ENCODE measurements at regions not wholly inside any gene's neighbourhood (a gene's known extent, or its start where the extent isn't known, plus 50 kb on each side); places are given as distances from the start of the nearest gene placed in this dataset.

- Mint-ChIP-seq H3K36me3 (ENCODE audit: insufficient read depth, unreplicated experiment) (no peaks in the 10 kb centered on the region), H3K4me3 (ENCODE audit: low read depth, unreplicated experiment) (no peak overlapping the region), H3K4me1 (ENCODE audit: low read depth, unreplicated experiment) (no peaks in the 10 kb centered on the region), H3K27me3 (ENCODE audit: unreplicated experiment) (no peaks in the 10 kb centered on the region), H3K27ac (ENCODE audit: unreplicated experiment) (no peak overlapping the region), H3K9me3 (ENCODE audit: low read depth, unreplicated experiment) (no peaks in the 10 kb centered on the region)
- intact Hi-C loops (cut with micrococcal nuclease; ENCODE audit: unreplicated experiment), result no loop called here
- BruUV-seq (replicated peaks), result no TSS peak
- CTCF ChIA-PET, result no interaction called here
- DNase-seq, result no peak
- TF ChIP-seq CTCF (IDR thresholded peaks at IDR 0.05; ENCODE audit: unreplicated experiment), result no peak
These were observed 688.4 kb downstream of the HTR1B start for GRCh38 chr6:76774781-76775384.

GRCh38 chr6:76772951-76773350 lies 690.3 kb downstream of the HTR1B start:
- Mint-ChIP-seq H3K36me3 (ENCODE audit: insufficient read depth, unreplicated experiment) (no peaks in the 10 kb centered on the region), H3K4me3 (ENCODE audit: low read depth, unreplicated experiment) (no peak overlapping the region), H3K27me3 (ENCODE audit: unreplicated experiment) (no peaks in the 10 kb centered on the region), H3K4me1 (ENCODE audit: low read depth, unreplicated experiment) (no peaks in the 10 kb centered on the region), H3K9me3 (ENCODE audit: low read depth, unreplicated experiment) (no peaks in the 10 kb centered on the region), H3K27ac (ENCODE audit: unreplicated experiment) (no peak overlapping the region)
- no TSS peak for BruUV-seq (replicated peaks)
- no peak for DNase-seq
- intact Hi-C loops (cut with micrococcal nuclease; ENCODE audit: unreplicated experiment), result no loop called here
- CTCF ChIA-PET, result no interaction called here
- TF ChIP-seq CTCF (IDR thresholded peaks at IDR 0.05; ENCODE audit: unreplicated experiment), result no peak

- intact Hi-C loops (cut with micrococcal nuclease; ENCODE audit: unreplicated experiment), result no loop called here
- Mint-ChIP-seq H3K9me3 (ENCODE audit: low read depth, unreplicated experiment) (no peaks in the 10 kb centered on the region), H3K36me3 (ENCODE audit: insufficient read depth, unreplicated experiment) (no peaks in the 10 kb centered on the region), H3K4me3 (ENCODE audit: low read depth, unreplicated experiment) (no peak overlapping the region), H3K4me1 (ENCODE audit: low read depth, unreplicated experiment) (no peaks in the 10 kb centered on the region), H3K27ac (ENCODE audit: unreplicated experiment) (no peak overlapping the region), H3K27me3 (ENCODE audit: unreplicated experiment) (no peaks in the 10 kb centered on the region)
- DNase-seq, result no peak
- no TSS peak for BruUV-seq (replicated peaks)
- TF ChIP-seq CTCF (IDR thresholded peaks at IDR 0.05; ENCODE audit: unreplicated experiment), result no peak
- CTCF ChIA-PET, result no interaction called here
These were observed 692.1 kb downstream of the HTR1B start for GRCh38 chr6:76771059-76771634.

GRCh38 chr6:76770281-76770680 lies 693.0 kb downstream of the HTR1B start:
- DNase-seq, result no peak
- Mint-ChIP-seq H3K27me3 (ENCODE audit: unreplicated experiment) (no peaks in the 10 kb centered on the region), H3K4me3 (ENCODE audit: low read depth, unreplicated experiment) (no peak overlapping the region), H3K36me3 (ENCODE audit: insufficient read depth, unreplicated experiment) (no peaks in the 10 kb centered on the region), H3K27ac (ENCODE audit: unreplicated experiment) (no peak overlapping the region), H3K4me1 (ENCODE audit: low read depth, unreplicated experiment) (no peaks in the 10 kb centered on the region), H3K9me3 (ENCODE audit: low read depth, unreplicated experiment) (no peaks in the 10 kb centered on the region)
- TF ChIP-seq CTCF (IDR thresholded peaks at IDR 0.05; ENCODE audit: unreplicated experiment), result no peak
- intact Hi-C loops (cut with micrococcal nuclease; ENCODE audit: unreplicated experiment), result no loop called here
- CTCF ChIA-PET, result no interaction called here
- no TSS peak for BruUV-seq (replicated peaks)

Data from Calu3 (cell line).